BJ (cell line): ENCODE measurements at regions not wholly inside any gene's neighbourhood (a gene's known extent, or its start where the extent isn't known, plus 50 kb on each side); places are given as distances from the start of the nearest gene placed in this dataset.

Experiments used
- CTCF ChIA-PET: fragments of 350-600 bp; formaldehyde crosslinking; extraction: SDS; loops from one replicate; lab custom pipeline; 2021; ENCODE audit warnings: antibody characterized with exemption, inconsistent platforms; lab: Yijun Ruan, JAX
- POLR2A ChIA-PET: fragments of 300-600 bp; sonication (Branson Sonifier 250); formaldehyde crosslinking; extraction: SDS; loops from one replicate; lab custom pipeline; 2021; ENCODE audit warnings: antibody characterized with exemption; lab: Charles Lee
- DNase-seq: peaks from one replicate; pipeline ENCODE4 v3.0.0-alpha.2; 2011; ENCODE audit warnings: low read depth
- H3K27me3 ChIP-seq: 2 replicates; pipeline ENCODE4 v1.6.0; 2011; ENCODE audit warnings: low read length; ENCODE audit not compliant: control insufficient read depth, insufficient read depth
- H3K36me3 ChIP-seq: 2 replicates; pipeline ENCODE4 v1.5.1; 2011; ENCODE audit warnings: low read length; ENCODE audit not compliant: control insufficient read depth, insufficient read depth
- H3K4me3 ChIP-seq: 2 replicates; pipeline ENCODE4 v1.5.1; 2011; ENCODE audit warnings: low read depth, mild to moderate bottlenecking, control low read depth, low read length
- TF ChIP-seq, protein P1 (sequence below): IDR thresholded peaks from 2 replicates; pipeline ENCODE4 v1.5.1; 2011; ENCODE audit warnings: low read depth, mild to moderate bottlenecking, control low read depth, inconsistent platforms, low read length, moderate library complexity; ENCODE audit not compliant: insufficient read depth

- DNase-seq: no peak
- no peaks in the 10 kb centered on the region for H3K27me3 ChIP-seq
- H3K4me3 ChIP-seq: no peak overlapping the region
- POLR2A ChIA-PET: no interaction called here
- CTCF ChIA-PET: no interaction called here
- TF ChIP-seq, protein P1, sequence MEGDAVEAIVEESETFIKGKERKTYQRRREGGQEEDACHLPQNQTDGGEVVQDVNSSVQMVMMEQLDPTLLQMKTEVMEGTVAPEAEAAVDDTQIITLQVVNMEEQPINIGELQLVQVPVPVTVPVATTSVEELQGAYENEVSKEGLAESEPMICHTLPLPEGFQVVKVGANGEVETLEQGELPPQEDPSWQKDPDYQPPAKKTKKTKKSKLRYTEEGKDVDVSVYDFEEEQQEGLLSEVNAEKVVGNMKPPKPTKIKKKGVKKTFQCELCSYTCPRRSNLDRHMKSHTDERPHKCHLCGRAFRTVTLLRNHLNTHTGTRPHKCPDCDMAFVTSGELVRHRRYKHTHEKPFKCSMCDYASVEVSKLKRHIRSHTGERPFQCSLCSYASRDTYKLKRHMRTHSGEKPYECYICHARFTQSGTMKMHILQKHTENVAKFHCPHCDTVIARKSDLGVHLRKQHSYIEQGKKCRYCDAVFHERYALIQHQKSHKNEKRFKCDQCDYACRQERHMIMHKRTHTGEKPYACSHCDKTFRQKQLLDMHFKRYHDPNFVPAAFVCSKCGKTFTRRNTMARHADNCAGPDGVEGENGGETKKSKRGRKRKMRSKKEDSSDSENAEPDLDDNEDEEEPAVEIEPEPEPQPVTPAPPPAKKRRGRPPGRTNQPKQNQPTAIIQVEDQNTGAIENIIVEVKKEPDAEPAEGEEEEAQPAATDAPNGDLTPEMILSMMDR: no peak
- H3K36me3 ChIP-seq: no peaks in the 10 kb centered on the region
Measured at GRCh38 chr5:120080781-120081180, 383.3 kb upstream of the PRR16 start.

- POLR2A ChIA-PET: no interaction called here
- CTCF ChIA-PET: interaction anchor here (1.7 kb wide), 1 partner anchor 9 kb away, joined by 6 read pairs; no protein-coding TSS in a partner anchor
- no peak for DNase-seq
Measured at GRCh38 chr5:120082316-120083068, 381.6 kb upstream of the PRR16 start.

GRCh38 chr5:120083851-120084542 is 380.1 kb upstream of the PRR16 start:
- CTCF ChIA-PET: no interaction called here
- POLR2A ChIA-PET: interaction anchor here (0.5 kb wide), 1 partner anchor 356 kb away, joined by 4 read pairs; no protein-coding TSS in a partner anchor
- no peak overlapping the region for H3K4me3 ChIP-seq
- DNase-seq: no peak
- H3K27me3 ChIP-seq: no peaks in the 10 kb centered on the region
- no peaks in the 10 kb centered on the region for H3K36me3 ChIP-seq
- TF ChIP-seq, protein P1: no peak

More at GRCh38 chr5:120082316-120083068, 381.6 kb upstream of the PRR16 start:
- Histone ChIP-seq H3K27me3 (no peaks in the 10 kb centered on the region), H3K4me3 (no peak overlapping the region), H3K36me3 (no peaks in the 10 kb centered on the region)
- TF ChIP-seq, protein P1: no peak

DNA sequence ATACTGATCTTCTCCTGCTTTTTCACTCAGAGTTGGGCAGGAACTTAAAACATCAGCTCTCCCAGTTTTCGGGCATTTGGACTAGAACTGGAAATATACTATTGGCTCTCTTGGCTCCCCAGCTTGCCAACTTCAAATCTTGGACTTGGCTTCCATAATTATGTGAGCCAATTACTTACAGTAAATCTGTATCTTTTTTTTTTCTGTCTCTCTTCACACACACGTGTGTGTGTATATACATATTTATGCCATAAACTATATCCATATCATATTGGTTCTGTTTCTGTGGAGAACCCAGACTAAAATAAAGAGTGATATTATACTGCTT is 379.6 kb upstream of the PRR16 start:
- CTCF ChIA-PET: no interaction called here
- POLR2A ChIA-PET: interaction anchor here (0.5 kb wide), 1 partner anchor 356 kb away, joined by 4 read pairs; no protein-coding TSS in a partner anchor
- no peaks in the 10 kb centered on the region for H3K27me3 ChIP-seq
- H3K36me3 ChIP-seq: no peaks in the 10 kb centered on the region
- no peak overlapping the region for H3K4me3 ChIP-seq
- DNase-seq: no peak
- TF ChIP-seq, protein P1: no peak

GRCh38 chr5:120086081-120086480 is 378.0 kb upstream of the PRR16 start:
- CTCF ChIA-PET: no interaction called here
- no peak overlapping the region for H3K4me3 ChIP-seq
- POLR2A ChIA-PET: interaction anchor here (0.6 kb wide), 1 partner anchor 53 kb away, joined by 9 read pairs; no protein-coding TSS in a partner anchor
- H3K36me3 ChIP-seq: no peaks in the 10 kb centered on the region
- no peaks in the 10 kb centered on the region for H3K27me3 ChIP-seq
- TF ChIP-seq, protein P1: no peak
- DNase-seq: no peak
